NCI-H446 treated with DMSO at 0.1 percent for 48 hours (cell line): ENCODE measurements at regions not wholly inside any gene's neighbourhood (a gene's known extent, or its start where the extent isn't known, plus 50 kb on each side); places are given as distances from the start of the nearest gene placed in this dataset.

Experiments used
- DNase-seq: peaks from one replicate; lab custom pipeline; 2025; lab: John Stamatoyannopoulos, UW

- DNase-seq, result no peak
These were observed 389.6 kb downstream of the LRIG3 start for GRCh38 chr12:58530742-58531062.

GRCh38 chr12:58532855-58533608, 387.3 kb downstream of the LRIG3 start:
- DNase-seq, result no peak

GRCh38 chr12:58533652-58534051, 386.7 kb downstream of the LRIG3 start:
- DNase-seq, result no peak

GRCh38 chr12:58537278-58537677, 383.0 kb downstream of the LRIG3 start:
- DNase-seq, result peak; percentile 60

- no peak for DNase-seq
These were observed 381.0 kb downstream of the LRIG3 start for GRCh38 chr12:58539295-58539694.

GRCh38 chr12:58540480-58541299, 379.6 kb downstream of the LRIG3 start:
- peak; percentile 60 for DNase-seq

- no peak for DNase-seq
These were observed 379.0 kb downstream of the LRIG3 start for GRCh38 chr12:58541300-58541690.

DNA sequence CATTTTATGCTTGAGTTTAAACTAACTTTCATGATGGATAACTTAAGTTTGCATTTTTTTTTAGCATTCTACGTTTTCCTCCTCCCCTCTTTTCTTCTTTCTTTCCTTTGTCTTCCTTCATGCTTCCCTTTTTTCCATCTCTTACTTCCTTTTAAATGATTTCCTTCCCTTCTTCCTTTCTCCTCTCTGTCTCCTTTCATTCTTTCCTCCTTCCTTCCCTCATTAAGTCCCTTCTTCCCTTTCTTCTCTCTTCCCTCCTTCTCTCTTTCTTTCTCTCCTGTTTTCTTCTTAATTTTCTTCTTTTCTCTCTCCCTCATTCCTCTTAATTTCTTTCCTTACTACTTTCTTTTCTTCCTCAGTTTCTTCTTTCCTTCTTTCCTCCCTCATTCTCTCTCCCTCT, 376.0 kb downstream of the LRIG3 start:
- DNase-seq, result no peak

GRCh38 chr12:58547217-58547616, 373.1 kb downstream of the LRIG3 start:
- no peak for DNase-seq

DNA sequence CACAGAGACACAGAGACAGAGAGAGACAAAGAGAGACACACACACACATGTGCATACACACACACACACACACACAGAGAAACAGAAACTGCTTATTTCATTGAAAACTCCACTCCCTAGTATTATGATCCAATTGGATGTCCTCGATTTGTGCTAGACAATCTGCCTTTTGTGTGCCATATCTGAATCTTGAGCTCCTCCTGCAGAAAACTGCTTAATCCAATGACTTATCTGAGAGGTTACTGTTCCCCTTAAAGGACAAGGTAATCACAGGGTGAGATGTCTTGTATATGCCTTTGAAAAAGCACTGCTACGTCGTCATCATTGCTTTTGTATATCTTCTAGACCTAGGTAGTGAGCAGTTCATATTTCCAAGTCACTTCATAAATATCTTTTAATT, 371.5 kb downstream of the LRIG3 start:
- DNase-seq, result no peak

GRCh38 chr12:58554522-58555157, 365.7 kb downstream of the LRIG3 start:
- DNase-seq, result no peak

DNA sequence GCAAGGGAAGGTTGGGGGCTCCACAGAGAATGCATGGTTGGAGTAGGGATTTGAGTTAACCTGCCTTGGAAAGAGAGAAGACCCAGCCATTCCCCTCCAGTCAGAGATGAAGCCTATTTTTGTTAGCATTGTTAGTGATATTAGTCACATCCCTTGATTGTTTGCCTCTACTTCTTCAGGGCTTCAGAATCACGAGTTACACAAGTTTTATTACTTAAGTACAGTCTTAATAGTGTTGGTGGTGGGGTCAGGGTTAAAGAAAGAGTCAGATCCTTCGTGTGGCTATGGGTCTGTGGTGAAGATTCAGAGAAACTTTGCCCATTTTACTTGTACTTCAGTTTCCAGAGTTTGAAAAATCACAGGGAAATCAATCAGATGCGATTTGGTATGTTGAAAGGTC, 363.1 kb downstream of the LRIG3 start:
- DNase-seq, result no peak

DNA sequence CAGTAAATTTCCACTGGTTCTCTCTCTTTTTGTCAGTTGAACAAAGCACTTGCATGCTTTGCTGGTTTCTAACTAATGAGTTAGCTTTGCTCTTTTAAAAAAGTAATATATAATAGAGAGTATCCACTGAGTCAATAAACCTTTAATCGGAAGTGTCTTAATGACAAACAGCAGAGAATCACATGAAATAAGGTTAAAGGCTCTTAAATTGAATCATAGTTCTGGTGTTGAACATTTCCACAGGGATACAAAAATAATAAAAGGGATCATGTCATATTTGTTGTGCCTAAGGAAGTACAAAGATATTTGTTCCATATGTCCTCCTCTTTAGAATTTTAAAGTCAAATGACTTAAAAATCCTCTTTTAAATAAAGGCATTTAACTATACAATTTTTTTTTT, 362.6 kb downstream of the LRIG3 start:
- no peak for DNase-seq

GRCh38 chr12:58563621-58564020, 356.7 kb downstream of the LRIG3 start:
- DNase-seq, result no peak

DNA sequence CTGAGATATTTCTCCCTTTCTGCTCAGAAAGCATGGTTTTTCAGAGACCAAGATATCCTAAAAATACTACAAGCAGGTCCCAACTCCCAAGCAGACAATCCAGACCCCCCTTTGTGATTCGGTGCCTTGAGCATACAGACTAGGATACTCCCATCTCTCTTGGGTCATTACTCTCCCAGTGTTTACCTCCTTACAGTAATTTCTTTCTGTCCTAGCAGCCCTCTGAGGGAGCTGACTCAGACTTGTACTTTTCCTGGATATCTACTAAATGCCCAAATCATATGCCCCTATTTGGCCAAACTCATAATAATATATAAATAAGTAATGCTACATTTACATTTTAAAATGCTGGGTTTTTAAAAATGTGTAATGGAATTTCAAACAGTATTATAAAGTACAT, 355.6 kb downstream of the LRIG3 start:
- DNase-seq, result no peak

DNA sequence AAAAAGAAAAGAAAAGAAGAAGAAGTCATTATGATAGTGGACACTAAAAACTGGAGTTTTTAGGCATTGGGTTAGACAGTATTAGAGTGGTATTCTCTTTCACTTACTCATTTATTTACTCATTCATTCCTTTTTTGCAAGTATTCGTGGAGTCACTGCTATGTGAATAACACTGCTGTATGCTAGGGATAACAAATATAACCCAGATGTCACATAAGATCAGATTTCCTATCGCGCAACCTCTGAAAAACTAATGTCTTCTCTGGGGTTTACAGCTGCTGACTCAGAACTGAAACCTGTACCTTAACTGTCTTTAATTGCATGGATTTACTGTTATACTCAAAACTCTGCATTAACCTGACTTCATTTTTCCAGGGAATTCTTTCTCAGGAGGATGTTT, 353.7 kb downstream of the LRIG3 start:
- no peak for DNase-seq

DNA sequence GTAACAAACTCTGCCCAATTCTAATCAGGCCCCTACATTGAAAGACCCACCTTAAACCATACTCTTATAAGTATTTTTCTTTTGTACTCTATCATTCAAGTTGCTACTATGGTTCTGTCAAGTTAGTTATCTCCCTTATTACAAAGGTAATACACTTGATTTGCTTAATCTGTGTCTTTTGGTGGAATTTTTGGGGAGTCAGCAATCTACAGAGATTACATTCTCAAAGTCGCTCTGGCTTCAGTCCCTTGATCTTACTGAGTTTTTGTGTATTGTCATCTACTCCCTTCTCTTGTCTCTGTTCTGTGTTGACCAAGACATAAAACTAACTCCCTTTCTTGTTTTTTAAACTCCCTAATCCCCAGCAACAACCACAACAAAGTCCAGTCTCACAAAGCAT, 353.1 kb downstream of the LRIG3 start:
- no peak for DNase-seq

DNA sequence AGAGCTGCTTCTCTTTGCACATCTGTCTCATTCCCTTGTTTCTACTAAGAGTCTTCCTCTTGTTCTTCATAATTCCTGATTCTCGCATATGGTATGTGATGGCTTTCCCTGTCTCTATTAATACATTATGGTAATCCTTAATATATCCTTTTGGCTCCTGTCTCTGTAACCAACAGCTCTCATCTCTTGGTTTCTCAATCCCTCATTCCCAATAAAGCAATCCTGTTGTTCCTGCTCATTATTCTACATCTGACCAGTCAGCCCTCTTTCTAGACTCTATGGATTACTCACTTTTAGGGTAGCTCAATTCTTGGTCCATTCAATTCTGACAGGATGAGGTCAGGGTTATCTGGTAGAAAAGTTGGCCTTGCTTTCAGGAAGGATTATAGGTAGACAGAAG, 349.9 kb downstream of the LRIG3 start:
- DNase-seq, result no peak

DNA sequence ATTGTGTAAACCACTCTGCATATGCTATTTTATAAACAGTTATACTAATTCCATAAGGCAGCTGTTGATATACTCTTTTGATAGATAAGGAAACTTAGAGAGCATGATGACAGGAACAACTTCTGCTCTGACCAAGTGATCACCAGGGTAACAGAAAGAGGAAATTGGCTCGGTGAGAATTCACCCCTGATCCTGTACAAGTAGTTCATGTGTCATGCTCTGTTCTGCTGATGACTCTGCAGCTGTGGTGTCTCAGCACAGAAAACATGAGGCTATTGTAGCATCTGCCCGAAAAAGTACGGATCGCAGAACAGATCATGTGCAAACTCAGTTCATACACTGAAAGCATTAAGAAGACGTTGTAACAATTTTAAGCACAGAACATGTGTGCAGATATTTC, 345.0 kb downstream of the LRIG3 start:
- DNase-seq, result no peak

GRCh38 chr12:58576081-58576480, 344.2 kb downstream of the LRIG3 start:
- no peak for DNase-seq

DNA sequence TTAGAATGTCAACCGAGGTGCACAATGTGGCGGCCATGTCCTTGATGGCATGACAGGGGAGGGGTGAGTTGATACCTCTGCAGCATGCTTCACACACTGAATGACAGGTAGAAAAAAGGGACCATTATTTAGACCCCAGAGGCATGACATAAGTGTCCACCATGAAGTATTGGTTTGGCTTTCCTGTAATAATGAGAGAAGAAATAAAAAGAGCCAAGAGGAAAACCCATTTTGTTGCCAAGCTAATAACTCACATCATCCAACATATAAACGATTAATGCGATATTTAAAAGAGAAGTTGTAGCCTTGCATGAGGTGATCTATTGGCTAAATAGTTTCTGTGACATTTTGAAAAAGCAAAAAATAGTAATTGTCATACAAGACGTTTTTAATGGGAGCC, 343.4 kb downstream of the LRIG3 start:
- DNase-seq, result no peak

- DNase-seq, result no peak
These were observed 340.2 kb downstream of the LRIG3 start for GRCh38 chr12:58580095-58580494.

- no peak for DNase-seq
These were observed 336.8 kb downstream of the LRIG3 start for GRCh38 chr12:58583529-58583928.
